Stimulated activated CD4-positive, alpha-beta T cell treated with anti-CD3 and anti-CD28 coated beads, TNF-alpha, amount 100 ng/mL, for 24 hours (primary cell): ENCODE measurements at regions not wholly inside any gene's neighbourhood (a gene's known extent, or its start where the extent isn't known, plus 50 kb on each side); places are given as distances from the start of the nearest gene placed in this dataset.

ENCODE experiments used
- DNase-seq, 3 experiments: peaks; one replicate each; pipeline ENCODE4 v3.0.0-alpha.2; 2020; ENCODE audit warnings: low read depth in 3 of 3

GRCh38 chr4:176843710-176844109 lies 51.0 kb upstream of the VEGFC start:
- DNase-seq = no peak

DNA sequence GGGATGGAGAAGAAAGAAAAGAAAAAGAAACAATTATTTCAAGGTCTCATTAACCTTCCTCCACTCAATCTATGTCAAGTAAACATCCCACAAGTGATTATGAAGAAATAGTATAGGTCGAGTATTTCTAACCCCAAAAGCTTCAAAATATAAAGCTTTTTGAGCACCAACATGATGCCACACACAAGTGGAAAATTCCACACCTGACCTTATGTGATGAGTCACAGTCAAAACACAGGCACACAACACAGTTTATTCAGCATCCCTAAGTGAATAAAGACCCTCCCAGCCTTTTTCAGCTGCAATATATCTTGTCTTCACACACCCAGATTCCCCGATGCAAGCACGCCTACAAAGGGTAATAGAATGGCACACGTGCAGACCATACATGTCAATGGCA lies 51.7 kb upstream of the VEGFC start:
- DNase-seq = no peak

DNA sequence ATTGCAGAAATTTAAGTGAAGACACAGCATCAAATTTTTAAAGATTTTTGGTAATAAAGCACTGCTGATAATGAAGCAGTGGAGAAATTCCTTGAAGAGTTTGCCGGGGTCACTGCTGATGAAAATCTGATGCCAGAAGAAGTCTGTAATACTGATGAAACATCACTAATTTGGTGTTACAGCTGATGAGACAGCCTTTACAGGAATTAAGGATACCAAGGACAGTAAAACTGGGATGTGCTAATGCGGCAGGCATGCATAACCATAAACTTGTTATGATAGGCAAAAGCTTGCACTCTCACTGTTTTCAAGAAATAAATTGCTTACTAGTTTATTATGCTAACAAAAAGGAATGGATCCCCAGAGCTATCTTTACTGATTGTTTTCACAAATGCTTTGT lies 52.9 kb upstream of the VEGFC start:
- DNase-seq = no peak

- DNase-seq = no peak
Observed at GRCh38 chr4:176849076-176849475, 56.4 kb upstream of the VEGFC start.

GRCh38 chr4:176850436-176850835 lies 57.7 kb upstream of the VEGFC start:
- no peak for DNase-seq

GRCh38 chr4:176856421-176856820 lies 63.7 kb upstream of the VEGFC start:
- DNase-seq = no peak

- DNase-seq = no peak
Observed at GRCh38 chr4:176858839-176859238, 66.1 kb upstream of the VEGFC start.

DNA sequence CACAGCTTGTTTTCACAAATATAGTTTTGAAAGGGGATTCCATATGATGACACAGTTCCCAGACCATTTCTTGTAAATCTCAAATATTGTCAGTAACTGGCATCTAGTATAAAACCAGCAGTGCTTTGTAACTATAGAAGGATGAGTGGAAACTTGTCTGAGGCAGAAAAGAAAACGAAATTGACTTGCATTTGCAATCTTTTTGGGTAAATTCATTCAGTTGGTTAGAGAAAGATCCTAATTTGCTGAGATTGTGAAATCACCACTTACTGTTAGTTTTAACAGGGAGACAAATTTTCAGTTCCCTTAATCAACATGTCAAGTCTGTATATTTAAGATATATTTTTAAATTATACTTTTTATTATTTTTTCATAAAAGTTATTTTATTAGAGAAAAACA lies 71.5 kb upstream of the VEGFC start:
- DNase-seq = no peak

DNA sequence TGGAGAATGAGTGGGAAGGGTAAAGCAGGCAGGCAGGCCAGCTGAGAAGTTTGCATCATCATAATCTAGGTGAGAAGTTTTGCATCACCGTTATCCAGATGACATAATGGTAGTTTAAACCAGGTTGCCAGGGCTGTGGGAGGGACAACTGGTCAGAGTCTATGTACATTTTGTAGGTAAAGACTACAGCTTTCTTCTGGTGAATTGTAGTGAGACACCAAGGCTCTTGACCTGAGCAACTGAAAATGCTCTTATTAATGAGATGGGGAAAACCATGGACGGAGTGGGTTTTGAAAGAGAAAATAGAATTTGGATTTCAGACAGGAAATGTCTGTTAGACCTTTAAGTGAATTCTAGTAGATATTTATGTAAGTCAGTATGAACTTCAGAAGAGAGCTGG lies 76.0 kb upstream of the VEGFC start:
- DNase-seq = no peak

DNA sequence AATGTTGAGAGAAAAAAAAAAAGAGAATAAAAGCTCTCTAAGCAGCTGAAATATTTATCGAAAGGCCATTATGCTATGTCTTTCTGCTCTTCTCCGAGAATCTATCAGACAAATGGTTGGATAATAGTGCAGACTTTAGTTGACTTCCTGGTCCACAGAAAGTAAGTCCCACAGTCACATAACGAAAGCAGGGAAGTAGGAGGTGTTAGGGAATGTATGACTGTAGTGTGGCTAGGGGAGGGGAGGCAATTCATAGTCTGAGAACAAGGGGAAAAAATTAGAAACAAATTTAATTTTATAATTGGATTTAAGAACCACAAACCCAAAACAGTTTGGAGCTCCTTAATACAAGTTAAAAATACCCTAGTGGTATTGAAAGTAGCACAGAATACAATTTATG lies 79.7 kb upstream of the VEGFC start:
- no peak for DNase-seq

DNA sequence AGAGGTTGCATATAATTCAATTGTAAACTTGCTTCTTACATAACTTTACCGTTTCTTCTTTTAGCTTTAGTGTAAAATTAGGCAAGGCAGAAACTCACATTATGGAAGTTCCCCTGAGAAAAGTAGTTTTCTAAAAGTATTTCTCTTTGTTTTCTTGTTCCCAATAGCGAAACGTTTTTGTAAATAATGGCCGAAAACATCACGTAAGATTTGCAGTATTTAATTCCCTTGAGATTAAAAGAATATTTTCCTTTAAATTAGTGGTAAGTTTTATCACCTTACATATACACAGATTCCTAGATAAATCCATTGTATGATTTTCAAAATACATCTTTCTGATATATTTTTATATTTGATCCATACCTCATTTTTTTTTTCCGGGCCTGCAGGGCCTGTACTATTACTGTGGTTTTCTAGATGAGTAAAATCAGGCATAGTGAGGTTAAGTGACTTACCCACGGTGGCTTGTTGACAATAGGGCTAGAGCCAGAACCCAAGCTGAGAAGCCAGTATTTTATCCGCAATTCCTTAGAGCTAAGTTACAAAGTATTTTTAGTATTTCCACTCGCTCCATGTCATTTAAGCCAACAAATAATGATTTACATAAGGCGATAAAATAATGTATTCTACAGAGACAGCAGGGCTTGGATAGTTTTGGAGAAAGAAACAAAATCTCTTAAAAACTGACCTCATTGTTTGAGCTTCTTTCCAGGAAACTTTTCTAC lies 82.2 kb upstream of the VEGFC start:
- no peak for DNase-seq

DNA sequence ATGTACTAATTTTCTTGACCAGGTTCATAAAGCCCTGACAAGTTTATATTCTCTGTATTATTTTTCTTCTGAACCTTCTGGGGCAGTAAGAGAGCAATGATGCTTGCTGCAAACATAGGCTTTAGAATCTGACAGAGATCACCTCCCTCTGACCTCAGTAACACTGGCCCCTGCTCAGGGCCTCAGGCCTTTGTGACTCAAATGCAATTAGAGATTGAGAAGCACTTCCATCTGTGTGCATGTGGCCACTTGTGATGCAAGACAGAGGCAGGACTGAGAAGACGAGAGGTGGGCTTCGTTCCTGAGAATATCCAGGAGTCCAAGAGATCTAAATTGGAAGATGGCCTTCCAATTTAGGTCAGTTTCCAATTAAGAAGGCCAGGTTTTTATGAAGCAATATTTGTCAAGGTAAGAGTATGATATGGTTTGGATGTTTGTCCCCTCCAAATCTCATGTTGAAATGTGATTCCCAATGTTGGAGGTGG lies 82.8 kb upstream of the VEGFC start:
- DNase-seq = no peak

DNA sequence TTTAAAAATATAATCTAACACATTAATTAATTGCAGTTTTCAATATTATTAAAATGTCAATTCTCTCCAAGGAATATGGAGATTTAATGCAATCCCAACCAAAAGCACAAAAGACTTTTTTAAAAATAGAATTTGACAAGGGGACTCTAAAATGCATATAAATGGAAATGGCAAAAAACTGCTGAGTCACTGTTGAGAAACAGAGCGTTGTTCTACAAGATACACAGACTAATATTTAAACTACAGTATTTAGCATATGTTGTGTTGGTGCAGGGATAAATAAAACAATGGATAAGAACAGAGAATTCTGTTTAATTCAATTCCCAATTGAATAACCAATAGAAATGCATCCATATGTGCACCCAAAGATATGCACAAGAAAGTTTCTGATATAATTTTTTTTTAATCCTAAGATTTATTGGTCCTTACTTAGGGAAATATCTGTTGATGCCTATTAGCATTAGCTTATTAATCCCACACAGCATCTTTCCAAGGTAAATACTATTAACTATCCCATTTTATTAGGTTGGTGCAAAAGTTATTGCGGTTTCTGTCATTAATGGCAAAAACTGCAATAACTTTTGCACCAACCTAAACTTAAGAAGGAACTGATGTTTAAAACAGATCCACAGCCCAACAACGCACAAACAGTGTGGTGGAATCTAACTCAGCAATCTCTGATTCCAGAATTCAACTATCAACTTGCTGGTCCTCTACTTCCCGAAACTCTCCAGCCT lies 86.8 kb upstream of the VEGFC start:
- DNase-seq = no peak

GRCh38 chr4:176882206-176882605 lies 89.5 kb upstream of the VEGFC start:
- no peak for DNase-seq

GRCh38 chr4:176883108-176883550 lies 90.4 kb upstream of the VEGFC start:
- DNase-seq = no peak

DNA sequence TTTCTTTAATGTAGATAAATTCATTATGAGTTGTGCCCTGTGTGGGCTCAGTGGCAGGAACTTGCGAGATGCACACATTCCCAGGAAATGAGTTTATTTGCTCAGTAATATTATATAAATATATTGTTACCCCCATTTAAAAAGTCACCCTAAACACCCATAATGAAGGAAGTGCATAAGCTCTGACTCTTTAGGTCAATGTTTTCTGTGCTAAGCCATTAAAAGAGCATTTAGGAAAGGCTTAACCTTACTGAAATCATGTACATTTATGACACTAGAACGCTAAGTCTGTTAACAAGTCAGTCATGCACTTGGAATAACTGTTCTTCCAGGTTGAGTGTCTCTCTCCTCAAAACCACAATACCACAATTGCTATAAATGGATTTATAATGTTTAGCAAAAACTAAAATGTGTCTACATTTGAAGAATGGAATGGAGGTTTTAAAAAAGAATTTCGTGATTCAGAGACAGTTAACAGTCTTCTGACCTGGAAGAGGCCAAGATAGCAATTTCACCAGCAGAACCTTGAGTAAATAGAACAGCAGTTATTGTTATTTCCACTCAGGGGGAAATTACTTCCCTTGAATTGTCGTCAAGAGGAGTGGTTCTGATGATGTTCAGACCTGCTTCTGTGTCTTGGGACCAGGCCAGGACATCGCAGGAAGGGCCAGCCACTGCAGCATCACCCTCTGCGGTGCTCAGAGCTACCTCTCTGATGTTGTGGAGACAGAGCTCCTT lies 91.1 kb upstream of the VEGFC start:
- DNase-seq = no peak

DNA sequence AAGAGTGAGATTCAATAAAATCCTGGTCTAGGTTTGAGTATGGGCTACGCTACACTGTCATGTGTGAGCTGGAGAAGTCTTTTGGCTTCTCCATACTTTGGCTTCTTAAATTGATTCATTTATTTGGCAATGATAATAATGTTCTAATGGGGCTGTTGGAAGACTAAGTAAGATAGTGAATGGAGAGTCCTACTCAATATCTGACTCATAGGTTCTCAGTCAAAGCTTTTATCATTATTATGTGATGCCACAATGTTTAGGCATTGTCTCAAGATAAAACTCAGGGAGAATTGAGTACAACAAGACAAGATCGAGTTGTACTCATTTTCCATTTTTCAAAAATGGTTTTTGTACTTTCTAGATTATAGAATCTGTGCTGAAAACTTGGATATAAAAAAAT lies 92.5 kb upstream of the VEGFC start:
- DNase-seq = no peak

GRCh38 chr4:176886135-176886534 lies 93.4 kb upstream of the VEGFC start:
- no peak for DNase-seq

- no peak for DNase-seq
Observed at GRCh38 chr4:176889776-176890175, 97.1 kb upstream of the VEGFC start.

DNA sequence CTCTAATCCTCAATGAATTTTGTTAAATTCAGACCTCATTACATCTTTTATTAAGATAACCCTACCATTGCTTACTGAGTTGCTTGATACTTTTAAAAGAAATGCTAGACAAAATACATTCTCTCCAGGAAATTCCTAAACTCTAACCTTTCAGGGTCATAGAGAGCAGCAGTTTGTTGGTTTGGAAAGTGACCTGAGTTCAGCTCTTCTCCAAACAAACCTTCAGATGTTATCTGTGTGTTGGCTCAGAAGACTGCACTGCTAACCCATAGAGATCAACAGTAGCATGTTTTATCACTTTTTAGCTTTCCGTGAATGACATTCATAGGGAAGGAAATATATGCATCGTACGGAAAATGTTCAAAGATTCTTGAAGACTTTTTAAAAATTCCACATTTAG lies 101.8 kb upstream of the VEGFC start:
- no peak for DNase-seq

GRCh38 chr4:176896211-176896610 lies 103.5 kb upstream of the VEGFC start:
- no peak for DNase-seq

DNA sequence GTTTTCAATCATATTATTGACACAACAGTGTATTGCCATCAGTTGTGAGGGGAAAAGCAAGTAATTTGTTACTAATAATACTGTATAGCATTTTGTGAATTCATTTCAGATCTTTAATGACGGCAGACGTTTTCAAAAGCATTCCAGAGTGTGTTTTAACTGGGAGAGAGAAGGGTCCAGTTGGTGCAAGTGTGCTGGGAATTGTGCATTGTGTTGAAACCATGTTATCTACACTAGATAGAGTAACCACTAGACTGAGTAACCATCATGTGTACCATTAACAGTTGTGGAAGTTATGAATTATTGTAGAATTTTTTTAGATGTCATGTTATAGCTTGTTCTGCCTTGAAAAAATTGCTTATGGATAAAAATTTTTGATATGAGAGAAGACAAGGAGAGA lies 104.5 kb upstream of the VEGFC start:
- no peak for DNase-seq

DNA sequence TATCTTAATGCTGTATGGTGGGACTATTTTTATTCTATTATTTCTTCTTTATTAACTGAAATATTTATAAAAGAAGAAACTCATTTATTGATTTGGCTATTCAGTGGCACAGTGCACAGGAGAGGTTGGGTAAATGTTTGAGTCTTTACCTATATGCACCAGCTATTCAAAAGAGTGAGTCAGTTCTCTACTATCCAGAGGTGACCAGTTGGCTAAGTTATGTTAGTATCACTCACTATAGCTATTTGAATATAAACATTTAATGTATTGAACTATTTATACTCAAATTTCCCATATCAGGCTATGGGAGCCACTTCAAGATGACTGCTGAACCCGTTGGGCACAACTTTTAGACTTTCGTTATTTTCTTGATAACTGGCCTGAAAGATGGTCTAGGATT lies 106.1 kb upstream of the VEGFC start:
- no peak for DNase-seq
